ENCODE measurements at regions not wholly inside any gene's neighbourhood (a gene's known extent, or its start where the extent isn't known, plus 50 kb on each side); places are given as distances from the start of the nearest gene placed in this dataset.

DNA sequence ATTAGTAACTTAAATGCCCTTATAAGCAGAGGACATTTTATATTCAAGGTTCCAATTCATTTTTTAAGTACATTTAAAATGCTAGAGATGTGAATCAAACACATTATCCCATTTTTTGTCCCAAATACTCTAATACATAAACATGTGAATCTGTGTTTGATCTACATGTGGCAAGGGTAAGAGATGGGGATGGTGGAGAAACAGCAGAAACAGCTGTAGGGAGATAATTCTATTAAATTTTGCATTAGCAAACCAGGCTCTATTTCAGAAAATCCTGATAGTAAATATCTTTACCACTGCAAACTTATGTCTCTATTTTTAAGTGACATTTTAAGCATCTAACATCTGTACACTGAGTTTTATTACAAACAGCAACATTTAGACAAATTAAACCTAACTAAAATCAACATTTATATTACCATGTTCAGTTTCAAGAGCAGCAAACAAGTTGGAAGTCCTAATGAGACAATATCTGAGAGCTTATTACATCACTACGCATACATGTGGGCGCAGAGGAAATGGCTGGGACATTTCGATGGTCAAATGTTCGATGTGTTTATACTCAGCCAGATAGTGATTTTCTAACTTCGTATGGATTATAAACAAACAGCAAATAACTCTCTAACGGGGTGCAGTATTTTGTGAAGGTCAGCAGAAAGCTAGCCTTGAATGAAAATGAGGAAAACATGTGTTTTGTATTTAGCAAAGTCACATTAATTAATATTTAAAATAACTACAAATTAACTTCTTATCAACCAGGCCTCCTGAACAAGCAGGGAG lies 165.1 kb downstream of the GJA1 start:
- H3K79me2 ChIP-seq (ENCODE audit: low read depth) = no peaks in the 10 kb centered on the region
- H3K4me3 ChIP-seq = no peak overlapping the region
- H2AFZ ChIP-seq (replicated peaks) = no peak overlapping the region
- DNase-seq (ENCODE audit: low spot score) = no peak
- H3K27me3 ChIP-seq = no peaks in the 10 kb centered on the region
- Mint-ChIP-seq H3K27me3 (ENCODE audit: insufficient read depth, low read depth) (no peaks in the 10 kb centered on the region), H3K27ac (no peak overlapping the region), H3K4me1 (no peaks in the 10 kb centered on the region), H3K36me3 (no peaks in the 10 kb centered on the region), H3K9me3 (no peaks in the 10 kb centered on the region), H3K4me3 (no peak overlapping the region)
- no peaks in the 10 kb centered on the region for H3K9me3 ChIP-seq (ENCODE audit: low read depth)
- no peaks in the 10 kb centered on the region for H4K20me1 ChIP-seq (ENCODE audit: low read depth)
- no peaks in the 10 kb centered on the region for H3F3A ChIP-seq (ENCODE audit: low read depth)
- H3K27ac ChIP-seq = no peak overlapping the region
- TF ChIP-seq EZH2 (IDR thresholded peaks at IDR 0.05) (no peak), CTCF (IDR thresholded peaks at IDR 0.05) (no peak), EZH2phosphoT487 (IDR thresholded peaks at IDR 0.05) (no peak)
- H3K4me2 ChIP-seq = no peak overlapping the region
- no peaks in the 10 kb centered on the region for H3K36me3 ChIP-seq
- no peak overlapping the region for H3K9ac ChIP-seq
- H3K4me1 ChIP-seq = no peaks in the 10 kb centered on the region

- Histone ChIP-seq H3K79me2 (ENCODE audit: low read depth) (no peaks in the 10 kb centered on the region), H3K4me3 (no peak overlapping the region), H3F3A (ENCODE audit: low read depth) (no peaks in the 10 kb centered on the region), H3K4me1 (no peaks in the 10 kb centered on the region), H3K27me3 (no peaks in the 10 kb centered on the region), H2AFZ (replicated peaks) (no peak overlapping the region), H3K9me3 (ENCODE audit: low read depth) (no peaks in the 10 kb centered on the region), H3K27ac (no peak overlapping the region), H3K4me2 (no peak overlapping the region), H3K9ac (no peak overlapping the region), H3K36me3 (no peaks in the 10 kb centered on the region), H4K20me1 (ENCODE audit: low read depth) (no peaks in the 10 kb centered on the region)
- no peak for TF ChIP-seq CTCF (IDR thresholded peaks at IDR 0.05)
- TF ChIP-seq EZH2 (IDR thresholded peaks at IDR 0.05) = no peak
- H3K27ac Mint-ChIP-seq = no peak overlapping the region
- H3K36me3 Mint-ChIP-seq = no peaks in the 10 kb centered on the region
- no peak for DNase-seq (ENCODE audit: low spot score)
- H3K4me1 Mint-ChIP-seq = no peaks in the 10 kb centered on the region
- H3K9me3 Mint-ChIP-seq = no peaks in the 10 kb centered on the region
- H3K27me3 Mint-ChIP-seq (ENCODE audit: insufficient read depth, low read depth) = no peaks in the 10 kb centered on the region
- no peak overlapping the region for H3K4me3 Mint-ChIP-seq
Observed at GRCh38 chr6:121603486-121603885, 168.0 kb downstream of the GJA1 start.

DNA sequence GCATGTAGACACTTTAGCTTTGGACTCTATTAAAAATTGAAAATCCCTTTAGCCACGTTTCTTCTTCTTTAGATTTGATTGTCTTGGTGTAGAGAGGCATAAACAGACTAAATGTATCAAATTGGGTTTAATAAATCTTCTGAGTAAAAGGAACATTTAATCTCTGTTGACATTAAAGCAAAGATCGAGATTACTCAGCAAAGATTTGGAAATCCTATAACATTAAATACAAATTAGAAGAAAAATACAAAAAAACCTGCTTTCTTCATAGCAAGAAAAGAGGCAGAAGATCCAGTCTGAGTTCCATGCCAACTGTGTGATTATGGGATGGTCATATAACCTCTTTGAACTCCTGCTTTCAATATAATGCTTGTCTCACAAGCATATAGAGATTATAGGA lies 172.3 kb downstream of the GJA1 start:
- Mint-ChIP-seq H3K27ac (no peak overlapping the region), H3K9me3 (no peaks in the 10 kb centered on the region), H3K27me3 (ENCODE audit: insufficient read depth, low read depth) (no peaks in the 10 kb centered on the region), H3K4me1 (no peaks in the 10 kb centered on the region), H3K36me3 (no peaks in the 10 kb centered on the region), H3K4me3 (no peak overlapping the region)
- H3K79me2 ChIP-seq (ENCODE audit: low read depth) = no peaks in the 10 kb centered on the region
- no peak overlapping the region for H3K4me3 ChIP-seq
- TF ChIP-seq EZH2phosphoT487 (IDR thresholded peaks at IDR 0.05) (no peak), EZH2 (IDR thresholded peaks at IDR 0.05) (no peak), CTCF (IDR thresholded peaks at IDR 0.05) (no peak)
- no peaks in the 10 kb centered on the region for H4K20me1 ChIP-seq (ENCODE audit: low read depth)
- no peak overlapping the region for H3K27ac ChIP-seq
- H3K9ac ChIP-seq = no peak overlapping the region
- H3K4me2 ChIP-seq = no peak overlapping the region
- H3F3A ChIP-seq (ENCODE audit: low read depth) = no peaks in the 10 kb centered on the region
- no peaks in the 10 kb centered on the region for H3K9me3 ChIP-seq (ENCODE audit: low read depth)
- no peaks in the 10 kb centered on the region for H3K4me1 ChIP-seq
- no peaks in the 10 kb centered on the region for H3K36me3 ChIP-seq
- H2AFZ ChIP-seq (replicated peaks) = no peak overlapping the region
- no peak for DNase-seq (ENCODE audit: low spot score)
- no peaks in the 10 kb centered on the region for H3K27me3 ChIP-seq

Data from neural progenitor cell (in vitro differentiated cells).